Amygdala (tissue), 56 donors: ENCODE measurements at regions not wholly inside any gene's neighbourhood (a gene's known extent, or its start where the extent isn't known, plus 50 kb on each side); places are given as distances from the start of the nearest gene placed in this dataset.
"Not testable (repeated sequence)": the region's sequence is repeated elsewhere in the genome, so short reads cannot be mapped to it uniquely, and the experiment has no call there.

Experiments used
- DNase-seq, 56 donors: peaks; one replicate each; lab custom pipeline; 2025; lab: John Stamatoyannopoulos, UW

GRCh38 chr13:90498816-90499215, 848.7 kb upstream of the MIR17HG start:
- DNase-seq, result no peak

- no peak for DNase-seq
These were observed 846.9 kb upstream of the MIR17HG start for GRCh38 chr13:90500569-90500968.

DNA sequence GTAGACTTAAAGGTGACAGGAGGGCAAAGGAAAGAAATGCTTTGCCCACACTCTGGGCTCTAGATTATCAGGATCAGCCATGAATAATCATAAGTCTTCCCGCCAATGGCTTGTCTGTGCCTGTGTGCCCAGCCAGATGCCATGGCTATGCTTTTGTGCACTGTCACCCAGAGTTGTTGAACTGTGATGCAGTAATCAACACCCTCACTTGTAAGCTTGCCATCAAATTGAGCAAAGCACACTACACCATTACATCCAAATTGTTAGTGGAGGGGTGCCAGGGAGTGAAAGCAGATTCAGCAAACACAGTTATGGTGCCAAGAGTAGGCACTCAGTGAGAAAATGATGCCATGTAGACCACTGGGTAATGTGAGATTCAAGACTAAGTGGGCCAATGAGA, 845.3 kb upstream of the MIR17HG start:
- no peak for DNase-seq

- DNase-seq, result no peak
These were observed 844.7 kb upstream of the MIR17HG start for GRCh38 chr13:90502762-90503161.

GRCh38 chr13:90510319-90510718, 837.2 kb upstream of the MIR17HG start:
- no peak for DNase-seq

DNA sequence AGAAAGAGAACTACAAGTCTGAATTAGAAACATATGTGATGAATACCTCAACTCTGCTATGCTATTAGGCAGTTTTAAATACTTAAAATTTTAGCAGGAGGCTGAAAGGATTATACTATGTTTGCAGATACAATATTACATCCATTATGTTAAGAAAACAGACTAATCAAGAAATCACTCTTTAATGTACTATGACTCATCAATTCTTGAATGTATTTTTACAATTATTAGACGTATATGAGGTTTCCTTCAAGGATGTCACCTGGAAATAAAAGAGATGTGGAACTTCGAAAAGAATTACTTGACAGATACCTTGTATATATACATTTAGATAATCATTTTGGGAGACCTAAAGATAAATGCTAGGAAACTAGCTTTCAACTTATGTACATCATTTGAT, 835.6 kb upstream of the MIR17HG start:
- no peak for DNase-seq

DNA sequence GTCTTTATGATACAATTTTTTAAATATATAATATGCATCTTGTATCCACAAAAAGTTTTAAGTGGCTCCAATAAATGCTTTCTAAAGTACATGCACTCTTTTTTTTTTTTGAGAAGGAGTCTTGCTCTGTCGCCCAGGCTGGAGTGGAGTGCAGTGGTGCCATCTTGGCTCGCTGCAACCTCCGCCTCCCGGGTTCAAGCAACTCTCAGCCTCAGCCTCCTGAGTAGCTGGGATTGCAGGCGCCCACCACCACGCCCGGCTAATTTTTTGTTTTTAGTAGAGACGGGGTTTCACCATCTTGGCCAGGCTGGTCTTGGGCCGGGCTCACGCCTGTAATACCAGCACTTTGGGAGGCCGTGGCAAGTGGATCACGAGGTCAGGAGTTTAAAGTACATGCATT, 832.8 kb upstream of the MIR17HG start:
- not testable (repeated sequence) for DNase-seq

DNA sequence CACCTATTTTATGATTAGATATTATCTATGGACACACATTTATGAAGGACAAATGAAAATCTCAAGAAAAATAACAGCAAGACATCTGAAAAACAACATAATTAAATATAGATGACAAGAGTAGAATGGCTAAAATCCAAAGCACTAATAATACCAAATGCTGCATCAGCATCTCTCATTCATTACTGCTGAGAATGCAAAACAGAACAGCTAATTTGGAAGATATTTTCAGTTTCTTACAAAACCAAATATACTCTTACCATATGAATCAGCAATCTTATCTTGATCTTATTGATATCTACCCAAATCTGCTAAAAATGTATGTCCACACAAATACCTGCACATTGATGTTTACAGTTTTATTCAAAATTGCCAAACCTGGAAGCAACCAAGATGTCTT, 829.1 kb upstream of the MIR17HG start:
- no peak for DNase-seq

DNA sequence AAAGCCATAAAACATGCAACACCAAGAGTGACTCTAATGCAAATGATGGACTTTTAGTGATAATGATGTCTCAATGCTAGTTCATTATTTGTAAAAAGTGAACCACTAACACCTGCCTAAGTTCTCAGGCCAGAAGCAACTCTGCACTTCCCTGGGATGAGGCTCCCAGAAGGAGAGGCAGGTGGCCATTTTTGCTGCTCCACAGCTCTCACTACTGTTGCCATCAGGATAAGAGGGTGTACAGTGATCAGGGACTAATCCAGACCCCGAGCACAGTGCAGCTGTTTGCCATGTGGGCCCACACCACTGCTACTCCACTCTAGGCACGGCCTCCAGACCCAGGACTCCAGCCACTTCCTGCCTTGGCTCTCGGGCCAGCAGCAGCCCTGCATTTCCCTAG, 828.3 kb upstream of the MIR17HG start:
- no peak for DNase-seq

GRCh38 chr13:90526711-90527110, 820.8 kb upstream of the MIR17HG start:
- no peak for DNase-seq

- DNase-seq, result no peak
These were observed 815.7 kb upstream of the MIR17HG start for GRCh38 chr13:90531744-90532143.

- DNase-seq, result no peak
These were observed 814.5 kb upstream of the MIR17HG start for GRCh38 chr13:90532861-90533492.

GRCh38 chr13:90533866-90534265, 813.6 kb upstream of the MIR17HG start:
- DNase-seq, result peak in 1 of 56 donors; percentile 7

DNA sequence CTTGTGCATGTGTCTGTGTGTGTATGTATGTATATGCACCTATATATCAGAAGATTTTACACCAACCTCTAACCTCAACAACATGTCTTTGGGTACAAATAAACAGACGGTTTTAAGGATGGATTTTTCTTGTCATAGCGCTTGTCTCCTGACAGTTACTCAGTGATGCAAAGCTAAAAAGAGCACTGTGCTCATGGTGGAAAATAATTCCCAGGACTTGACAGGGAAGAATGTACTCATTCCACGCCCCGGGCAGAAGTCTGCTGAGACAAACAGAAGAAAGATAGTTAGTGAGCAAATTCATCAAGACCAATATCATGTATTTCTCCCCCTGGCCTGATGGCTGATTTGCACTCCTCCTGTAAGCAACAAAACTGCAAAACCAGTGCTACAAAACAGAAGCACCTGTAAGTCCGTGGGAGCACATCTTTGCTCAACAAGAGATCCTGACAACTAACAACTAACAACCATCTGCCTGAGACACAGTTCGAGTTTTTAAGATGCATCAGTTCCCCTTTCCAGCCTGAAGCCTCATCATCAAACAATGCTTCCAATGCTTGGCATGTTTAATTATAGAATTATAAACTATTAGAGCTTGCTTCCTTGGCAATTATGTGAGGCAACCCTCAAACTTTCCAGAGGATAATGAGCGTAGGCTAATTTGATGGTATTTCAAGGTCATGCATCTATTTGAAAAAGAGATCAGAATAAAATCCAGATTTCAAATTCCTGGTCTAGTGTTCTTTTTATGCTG, 812.7 kb upstream of the MIR17HG start:
- no peak for DNase-seq

DNA sequence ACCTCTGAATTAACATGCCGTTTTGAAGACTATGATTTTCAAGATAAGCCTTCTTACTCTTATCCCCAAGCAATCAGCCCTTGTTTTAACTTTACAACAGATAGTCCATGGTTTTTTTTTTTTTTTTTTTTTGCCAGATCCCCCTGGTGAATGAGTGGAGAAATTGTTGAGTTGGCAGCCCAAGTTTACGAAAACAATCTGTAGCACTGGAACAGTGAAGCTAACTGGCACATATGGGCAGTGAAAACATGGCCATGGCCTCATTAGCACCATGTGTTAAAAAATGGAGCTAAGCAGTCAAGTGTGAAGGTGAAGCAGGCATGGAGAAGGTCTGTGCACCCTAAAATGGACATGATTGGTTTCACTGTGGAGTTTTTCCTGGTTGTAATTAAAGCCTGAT, 812.1 kb upstream of the MIR17HG start:
- no peak for DNase-seq

DNA sequence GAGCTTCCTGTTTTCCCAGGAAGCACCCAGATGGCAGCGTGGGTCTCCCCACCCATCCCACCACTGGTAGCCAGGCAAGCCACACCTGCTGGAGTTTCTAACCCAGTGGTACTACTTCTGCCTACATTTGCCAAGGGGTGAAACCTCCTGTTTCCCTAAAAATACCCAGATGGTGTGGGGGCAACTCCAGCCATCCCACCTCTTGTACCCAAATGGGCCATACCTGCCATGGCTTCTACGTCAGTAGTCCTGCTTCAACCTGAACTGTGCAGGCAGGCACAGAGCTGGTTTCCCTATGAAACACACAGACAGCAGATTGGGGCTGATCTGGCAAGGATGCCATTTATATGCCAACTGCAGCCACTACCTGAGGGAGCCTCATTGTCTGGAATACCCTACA, 809.4 kb upstream of the MIR17HG start:
- no peak for DNase-seq

GRCh38 chr13:90541346-90541745, 806.1 kb upstream of the MIR17HG start:
- no peak for DNase-seq

DNA sequence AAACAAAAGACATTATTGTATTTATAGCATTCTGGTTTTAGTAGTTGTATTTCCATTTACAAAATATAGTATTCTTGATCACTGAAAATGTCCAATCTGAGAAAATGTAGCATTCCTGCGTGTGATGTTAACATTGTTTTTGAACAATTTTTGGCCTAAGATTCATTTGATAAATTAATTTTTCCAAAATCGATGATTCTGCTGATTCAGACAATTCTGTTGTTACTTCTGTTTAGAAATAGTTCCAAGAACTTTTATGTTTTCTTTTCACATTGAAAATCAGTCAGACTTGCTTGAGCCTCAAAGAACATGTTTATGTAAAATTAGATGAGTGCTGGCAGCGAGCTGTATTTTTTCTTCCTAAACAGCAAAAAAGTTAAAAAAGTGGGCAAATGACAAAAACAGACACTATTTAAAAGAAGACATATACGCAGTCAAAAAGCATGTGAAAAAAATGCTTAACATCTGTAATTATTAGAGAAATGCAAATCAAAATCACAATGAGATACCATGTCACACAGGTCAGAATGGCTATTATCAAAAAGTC, 804.5 kb upstream of the MIR17HG start:
- DNase-seq, result no peak

DNA sequence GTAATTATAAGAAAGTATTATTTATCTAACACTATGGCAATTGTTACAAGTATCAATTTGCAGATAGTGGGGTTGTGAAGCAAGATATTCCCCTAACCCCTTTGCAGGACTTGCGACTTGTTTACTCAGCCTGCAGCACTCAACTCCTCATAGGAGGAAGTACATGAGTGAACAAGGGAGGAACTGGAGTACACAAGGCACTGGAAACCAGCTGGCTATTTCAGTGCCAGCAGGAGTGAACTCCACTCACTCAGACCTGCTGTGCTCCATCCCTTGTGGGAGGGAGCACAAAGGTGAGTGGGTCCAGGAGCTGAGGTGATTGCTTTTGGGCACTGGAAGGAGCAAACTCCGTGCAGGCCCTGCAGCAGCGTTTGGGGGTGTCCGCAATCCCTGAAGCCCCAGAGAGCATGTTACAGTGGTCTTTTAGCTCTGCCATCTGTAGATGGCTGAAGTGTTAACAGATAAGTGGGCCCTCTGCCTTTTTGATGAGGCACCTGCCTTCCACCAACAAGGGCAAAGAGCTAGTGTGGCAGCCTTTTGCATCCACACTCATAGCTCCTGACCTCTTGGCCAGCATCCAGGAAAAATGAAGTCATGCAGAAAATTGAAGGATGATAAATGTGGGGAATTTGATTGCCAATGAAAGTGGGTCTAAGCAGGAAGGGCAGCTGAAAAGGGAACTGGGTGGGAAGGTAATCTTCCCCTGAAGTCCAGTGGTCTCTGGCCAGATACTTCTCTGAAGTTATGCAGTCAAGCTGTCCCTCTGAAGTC, 802.2 kb upstream of the MIR17HG start:
- no peak for DNase-seq

- DNase-seq, result no peak
These were observed 800.2 kb upstream of the MIR17HG start for GRCh38 chr13:90547272-90547790.

GRCh38 chr13:90551253-90551652, 796.2 kb upstream of the MIR17HG start:
- DNase-seq, result no peak
